ENCODE measurements at regions not wholly inside any gene's neighbourhood (a gene's known extent, or its start where the extent isn't known, plus 50 kb on each side); places are given as distances from the start of the nearest gene placed in this dataset.

- intact Hi-C loops (cut with micrococcal nuclease), result no loop called here
- Mint-ChIP-seq H3K9me3 (peaks cover 0 to 4% (median 2%) of the 10 kb centered on the region in 7 donors), H3K4me3 (no peak overlapping the region), H3K4me1 (no peaks in the 10 kb centered on the region), H3K36me3 (no peaks in the 10 kb centered on the region), H3K27me3 (ENCODE audit: low read depth in 3 of 3) (no peaks in the 10 kb centered on the region), H3K27ac (no peak overlapping the region)
- Histone ChIP-seq H4K20me1 (ENCODE audit: insufficient read depth, low read length) (no peaks in the 10 kb centered on the region), H3K4me3 (replicated peaks in 1 of 3; ENCODE audit: low read depth in 2 of 3, low read length in 3 of 3) (no peak overlapping the region), H3K27me3 (ENCODE audit: control insufficient read depth in 2 of 2, insufficient read depth in 2 of 2, low read length in 2 of 2) (no peaks in the 10 kb centered on the region), H2AFZ (ENCODE audit: insufficient read depth, low read depth, low read length, poor library complexity, severe bottlenecking) (no peak overlapping the region), H3K36me3 (replicated peaks in 1 of 2; ENCODE audit: control insufficient read depth in 1 of 2, insufficient read depth in 2 of 2, low read length in 2 of 2) (no peaks in the 10 kb centered on the region), H3K9me3 (replicated peaks in 1 of 2; ENCODE audit: control insufficient read depth in 1 of 2, insufficient read depth in 1 of 2, low read length in 2 of 2) (peaks cover 3 to 6% of the 10 kb centered on the region in 2 donors), H3K4me2 (replicated peaks; ENCODE audit: extremely low read depth, low read length, poor library complexity, severe bottlenecking) (no peak overlapping the region), H3K9ac (ENCODE audit: insufficient read depth, low read length, poor library complexity, severe bottlenecking) (no peak overlapping the region), H3K27ac (ENCODE audit: low read depth in 1 of 2, low read length in 2 of 2) (no peak overlapping the region), H3K79me2 (ENCODE audit: insufficient read depth, low read length) (no peaks in the 10 kb centered on the region), H3K4me1 (ENCODE audit: control insufficient read depth in 1 of 2, insufficient read depth in 2 of 2, low read length in 2 of 2) (no peaks in the 10 kb centered on the region)
- no peak for TF ChIP-seq CTCF (IDR thresholded peaks at IDR 0.05)
- no peak for DNase-seq
- WGBS (ENCODE audit: insufficient coverage), result no CpG with 5 or more reads among the region's 2 CpGs
These were observed 166.7 kb upstream of the FAT3 start for GRCh38 chr11:92057849-92058442.

DNA sequence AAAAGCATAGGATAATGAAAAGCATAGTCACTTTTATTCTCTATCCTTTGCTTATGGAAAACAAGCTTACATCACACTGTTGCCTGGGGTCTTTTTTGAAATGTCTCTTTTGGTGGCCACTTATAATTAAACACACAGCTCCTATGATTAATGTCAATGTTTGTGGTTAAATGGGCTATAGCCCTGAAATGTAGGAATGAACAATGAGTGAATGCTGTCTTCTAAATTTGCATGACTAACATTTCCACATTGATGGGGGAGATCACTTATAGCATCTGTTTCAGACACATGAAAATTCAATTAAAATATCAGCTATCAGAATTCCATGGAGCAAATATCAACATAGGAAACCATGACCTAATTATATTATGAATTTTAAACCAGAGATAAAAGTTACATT, 171.4 kb upstream of the FAT3 start:
- H3K27me3 ChIP-seq (ENCODE audit: control insufficient read depth in 2 of 2, insufficient read depth in 2 of 2, low read length in 2 of 2), result no peaks in the 10 kb centered on the region
- H3K4me1 Mint-ChIP-seq, result no peaks in the 10 kb centered on the region
- H3K9me3 Mint-ChIP-seq, result peaks cover 0 to 5% (median 2%) of the 10 kb centered on the region in 7 donors

More for the DNA sequence above, 171.4 kb upstream of the FAT3 start:
- Histone ChIP-seq H3K4me3 (replicated peaks in 1 of 3; ENCODE audit: low read depth in 2 of 3, low read length in 3 of 3) (no peak overlapping the region), H3K79me2 (ENCODE audit: insufficient read depth, low read length) (no peaks in the 10 kb centered on the region), H3K4me2 (replicated peaks; ENCODE audit: extremely low read depth, low read length, poor library complexity, severe bottlenecking) (no peak overlapping the region), H3K27ac (ENCODE audit: low read depth in 1 of 2, low read length in 2 of 2) (no peak overlapping the region), H3K9me3 (replicated peaks in 1 of 2; ENCODE audit: control insufficient read depth in 1 of 2, insufficient read depth in 1 of 2, low read length in 2 of 2) (no peaks in the 10 kb centered on the region), H2AFZ (ENCODE audit: insufficient read depth, low read depth, low read length, poor library complexity, severe bottlenecking) (no peak overlapping the region), H3K36me3 (replicated peaks in 1 of 2; ENCODE audit: control insufficient read depth in 1 of 2, insufficient read depth in 2 of 2, low read length in 2 of 2) (no peaks in the 10 kb centered on the region), H4K20me1 (ENCODE audit: insufficient read depth, low read length) (no peaks in the 10 kb centered on the region), H3K4me1 (ENCODE audit: control insufficient read depth in 1 of 2, insufficient read depth in 2 of 2, low read length in 2 of 2) (no peaks in the 10 kb centered on the region), H3K9ac (ENCODE audit: insufficient read depth, low read length, poor library complexity, severe bottlenecking) (no peak overlapping the region)
- no peak for DNase-seq
- Mint-ChIP-seq H3K27ac (no peak overlapping the region), H3K27me3 (ENCODE audit: low read depth in 3 of 3) (no peaks in the 10 kb centered on the region), H3K4me3 (no peak overlapping the region), H3K36me3 (no peaks in the 10 kb centered on the region)
- no peak for TF ChIP-seq CTCF (IDR thresholded peaks at IDR 0.05)
- intact Hi-C loops (cut with micrococcal nuclease), result no loop called here

Measured in CD14-positive monocyte (primary cell).